HepG2 (cell line): ENCODE measurements at regions not wholly inside any gene's neighbourhood (a gene's known extent, or its start where the extent isn't known, plus 50 kb on each side); places are given as distances from the start of the nearest gene placed in this dataset.

Experiments
- ATAC-seq: fragments of 200-7000 bp; cut with Tn5 transposase; 3 replicates; pipeline ENCODE4 v1.9.1; 2020; ENCODE audit warnings: mild to moderate bottlenecking, moderate library complexity
- BruUV-seq: library from RNA; stranded (reverse); fragments of 400-500 nt; replicated peaks from 2 replicates; lab custom pipeline; 2021; lab: Mats Ljungman, UMichigan
- CTCF ChIA-PET: fragments of 300-600 bp; formaldehyde crosslinking; extraction: SDS; loops from one replicate; lab custom pipeline; 2021; ENCODE audit warnings: low total read pairs, inconsistent platforms, low intra/inter-chr PET ratio; lab: Yijun Ruan, JAX
- POLR2A ChIA-PET: fragments of 350-600 bp; sonication (Branson Sonifier 250); formaldehyde crosslinking; loops from one replicate; lab custom pipeline; 2020; ENCODE audit warnings: antibody characterized with exemption, inconsistent platforms; lab: Yijun Ruan, JAX
- DNase-seq: peaks from one replicate; pipeline ENCODE4 v3.0.0-alpha.2; 2015; ENCODE audit warnings: low spot score
- FAIRE-seq: peaks from 3 replicates; lab custom pipeline; 2011; peaks lifted over from hg19 to GRCh38; lab: Jason Lieb, UNC
- H2AFZ ChIP-seq: one replicate; pipeline ENCODE4 v1.6.1; 2011; ENCODE audit warnings: low read length, inconsistent platforms
- H3K27ac ChIP-seq: fragments of 300-600 bp; 3 replicates; pipeline ENCODE4 v1.8.0; 2011; ENCODE audit warnings: mixed run types, mild to moderate bottlenecking, mixed read lengths, low read length, inconsistent platforms; ENCODE audit not compliant: insufficient read depth; ENCODE audit errors: extremely low read length
- H3K27me3 ChIP-seq, 2 experiments: fragments of 200-600 bp in 1 of 2; 2 replicates in 1 of 2; 3 replicates in 1 of 2; pipeline versions ENCODE4 v1.6.0 to v1.8.0; 2011; ENCODE audit warnings: low read length in 2 of 2, mild to moderate bottlenecking in 2 of 2, moderate library complexity in 2 of 2, inconsistent platforms in 1 of 2; ENCODE audit not compliant: insufficient read depth in 2 of 2, control insufficient read depth in 1 of 2
- H3K36me3 ChIP-seq, 2 experiments: fragments of 200-600 bp in 1 of 2; replicated peaks in 1 of 2; 2 replicates in 1 of 2; 3 replicates in 1 of 2; pipeline versions ENCODE4 v1.5.1 to v1.8.0; 2011; ENCODE audit warnings: low read length in 2 of 2, inconsistent platforms in 1 of 2; ENCODE audit not compliant: insufficient read depth in 2 of 2, control insufficient read depth in 1 of 2
- H3K4me1 ChIP-seq: 2 replicates; pipeline ENCODE4 v1.5.1; 2012; ENCODE audit warnings: low read length, inconsistent platforms; ENCODE audit not compliant: insufficient read depth
- H3K4me2 ChIP-seq: 2 replicates; pipeline ENCODE4 v1.6.0; 2011; ENCODE audit warnings: low read depth, low read length, inconsistent platforms
- H3K4me3 ChIP-seq, 3 experiments: fragments of 200-600 bp in 1 of 3; sonication (generic), shearing (Covaris generic) in 1 of 3; replicated peaks in 1 of 3; 2 replicates each; pipeline ENCODE4 v1.5.1; 2011 to 2016; ENCODE audit warnings: low read length in 3 of 3, inconsistent platforms in 2 of 3, low read depth in 2 of 3, mild to moderate bottlenecking in 2 of 3, control low read depth in 1 of 3, mixed read lengths in 1 of 3; ENCODE audit not compliant: insufficient read depth in 1 of 3
- H3K79me2 ChIP-seq: one replicate; pipeline ENCODE4 v1.6.1; 2011; ENCODE audit warnings: low read length, inconsistent platforms; ENCODE audit not compliant: insufficient read depth
- H3K9ac ChIP-seq: 2 replicates; pipeline ENCODE4 v1.6.0; 2011; ENCODE audit warnings: mild to moderate bottlenecking, low read depth, low read length, inconsistent platforms; ENCODE audit not compliant: insufficient read depth
- H3K9me3 ChIP-seq: 2 replicates; pipeline ENCODE4 v1.5.1; 2012; ENCODE audit warnings: mild to moderate bottlenecking, low read length
- H4K20me1 ChIP-seq: 2 replicates; pipeline ENCODE4 v1.6.0; 2011; ENCODE audit warnings: inconsistent platforms, mild to moderate bottlenecking, low read length, moderate library complexity; ENCODE audit not compliant: insufficient read depth
- ATRX ChIP-seq: sonication (generic); formaldehyde crosslinking; IDR thresholded peaks from 2 replicates; pipeline ENCODE4 v1.4.0; 2020; ENCODE audit warnings: missing genetic modification reagents, borderline replicate concordance
- CBX1 ChIP-seq: IDR thresholded peaks from one replicate; pipeline ENCODE4 v1.6.1; 2016; ENCODE audit warnings: antibody characterized with exemption, low read depth
- ETV5 ChIP-seq: IDR thresholded peaks from 2 replicates; pipeline ENCODE4 v1.6.1; 2018; ENCODE audit warnings: missing biosample characterization, missing genetic modification reagents, inconsistent platforms, borderline replicate concordance
- FOXK1 ChIP-seq: sonication (generic); formaldehyde crosslinking; IDR thresholded peaks from 2 replicates; pipeline ENCODE4 v1.4.0; 2020; ENCODE audit warnings: low read depth, missing genetic modification reagents, borderline replicate concordance
- FOXP4 ChIP-seq: sonication (generic); formaldehyde crosslinking; IDR thresholded peaks from 2 replicates; pipeline ENCODE4 v1.4.0; 2020; ENCODE audit warnings: missing genetic modification reagents
- GPBP1L1 ChIP-seq: sonication (generic); formaldehyde crosslinking; IDR thresholded peaks from 2 replicates; pipeline ENCODE4 v1.5.0; 2020; ENCODE audit warnings: mild to moderate bottlenecking, missing genetic modification reagents
- HNRNPH1 ChIP-seq: fragments of 200-400 bp; formaldehyde crosslinking; optimal IDR thresholded peaks from 2 replicates; pipeline ENCODE3; 2017; ENCODE audit warnings: mild to moderate bottlenecking, low read depth, low read length
- IRF9 ChIP-seq: sonication (generic); formaldehyde crosslinking; IDR thresholded peaks from 2 replicates; pipeline ENCODE4 v1.8.0; 2022; ENCODE audit warnings: missing genetic modification reagents, mild to moderate bottlenecking, borderline replicate concordance
- ONECUT2 ChIP-seq: sonication (generic); formaldehyde crosslinking; IDR thresholded peaks from 2 replicates; pipeline ENCODE4 v1.4.0; 2020; ENCODE audit warnings: missing genetic modification reagents
- RNF2 ChIP-seq: fragments of 450-650 bp; conservative IDR thresholded peaks from 2 replicates; pipeline ENCODE4 v1.6.1; 2016; ENCODE audit warnings: low read depth
- ZBTB33 ChIP-seq: sonication (generic); formaldehyde crosslinking; IDR thresholded peaks from 2 replicates; pipeline ENCODE4 v1.4.0; 2020; ENCODE audit warnings: missing genetic modification reagents
- ZIK1 ChIP-seq: sonication (generic); formaldehyde crosslinking; IDR thresholded peaks from 2 replicates; pipeline ENCODE4 v1.5.0; 2020; ENCODE audit warnings: mild to moderate bottlenecking, low read depth, missing genetic modification reagents, borderline replicate concordance
- ZNF607 ChIP-seq: sonication (generic); formaldehyde crosslinking; IDR thresholded peaks from 2 replicates; pipeline ENCODE4 v1.5.1; 2020; ENCODE audit warnings: missing genetic modification reagents, mild to moderate bottlenecking, borderline replicate concordance
- whole genome bisulfite sequencing: methylation state at CpG from one replicate; pipeline ENCODE4 v1.1.6; 2017; ENCODE audit warnings: low lambda C conversion rate; 5-methylcytosine and 5-hydroxymethylcytosine counted together
- in situ Hi-C: cut with HindIII; loops from 2 replicates; pipeline ENCODE4 v1.10.0; 2017; ENCODE audit warnings: low pct_unique_long_range_greater_than_20kb; ENCODE audit not compliant: extremely low pct_ligation_motif_present
- intact Hi-C: fragments of 100-400 bp; cut with micrococcal nuclease; formaldehyde crosslinking; loops from one replicate; pipeline ENCODE4 v1.10.0; 2022; ENCODE audit not compliant: unreplicated experiment
- TF ChIP-seq, protein P1 (sequence below), 2 experiments: sonication (generic) in 1 of 2; formaldehyde crosslinking in 1 of 2; IDR thresholded peaks; 2 replicates each; pipeline versions ENCODE4 v1.5.1 to v1.6.1; 2011 to 2020; ENCODE audit warnings: borderline replicate concordance in 1 of 2, low read depth in 1 of 2, low read length in 1 of 2, mild to moderate bottlenecking in 1 of 2, missing genetic modification reagents in 1 of 2, moderate library complexity in 1 of 2

- no peak overlapping the region for H3K4me3 ChIP-seq
- FAIRE-seq (no peak), DNase-seq (no peak), ATAC-seq (no peak)
- H3K27me3 ChIP-seq, result no peaks in the 10 kb centered on the region
- H3K27ac ChIP-seq, result no peak overlapping the region
- no peak overlapping the region for H3K9ac ChIP-seq
- H4K20me1 ChIP-seq, result no peaks in the 10 kb centered on the region
- H3K9me3 ChIP-seq, result peaks cover 57% of the 10 kb centered on the region
- intact Hi-C loops (no loop called here), in situ Hi-C loops (no loop called here)
- ChIA-PET POLR2A (no interaction called here), CTCF (no interaction called here)
- 2% methylated on average over 3 of the region's 3 CpGs for WGBS
- H3K4me1 ChIP-seq, result no peaks in the 10 kb centered on the region
- no peaks in the 10 kb centered on the region for H3K36me3 ChIP-seq
- no peak overlapping the region for H3K4me2 ChIP-seq
- H3K79me2 ChIP-seq, result no peaks in the 10 kb centered on the region
- H2AFZ ChIP-seq, result no peak overlapping the region
- BruUV-seq, result no TSS peak
- TF ChIP-seq, protein P1, sequence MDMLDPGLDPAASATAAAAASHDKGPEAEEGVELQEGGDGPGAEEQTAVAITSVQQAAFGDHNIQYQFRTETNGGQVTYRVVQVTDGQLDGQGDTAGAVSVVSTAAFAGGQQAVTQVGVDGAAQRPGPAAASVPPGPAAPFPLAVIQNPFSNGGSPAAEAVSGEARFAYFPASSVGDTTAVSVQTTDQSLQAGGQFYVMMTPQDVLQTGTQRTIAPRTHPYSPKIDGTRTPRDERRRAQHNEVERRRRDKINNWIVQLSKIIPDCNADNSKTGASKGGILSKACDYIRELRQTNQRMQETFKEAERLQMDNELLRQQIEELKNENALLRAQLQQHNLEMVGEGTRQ (IDR thresholded peaks at IDR 0.05; ENCODE audit: low read depth, low read length), result no peak
- TF ChIP-seq, protein P1 (CRISPR knock-in tag; IDR thresholded peaks at IDR 0.05; ENCODE audit: borderline replicate concordance), result no peak
- TF ChIP-seq ZIK1 (CRISPR knock-in tag), result no peak
- no peak for TF ChIP-seq ATRX (CRISPR knock-in tag)
- TF ChIP-seq IRF9, result no peak
- no peak for TF ChIP-seq RNF2
- no peak for TF ChIP-seq FOXK1 (CRISPR knock-in tag)
- no peak for TF ChIP-seq ONECUT2 (CRISPR knock-in tag)
- no peak for TF ChIP-seq ZNF607
- no peak for TF ChIP-seq ETV5 (CRISPR knock-in tag)
- no peak for TF ChIP-seq GPBP1L1 (CRISPR knock-in tag)
- no peak for TF ChIP-seq HNRNPH1
- TF ChIP-seq CBX1, result no peak
- no peak for TF ChIP-seq ZBTB33 (CRISPR knock-in tag)
- TF ChIP-seq FOXP4, result no peak
Observed at GRCh38 chr11:24043842-24044241, 453.0 kb upstream of the LUZP2 start.
